CD4-positive, alpha-beta T cell (primary cell): ENCODE measurements at regions not wholly inside any gene's neighbourhood (a gene's known extent, or its start where the extent isn't known, plus 50 kb on each side); places are given as distances from the start of the nearest gene placed in this dataset.
A peak's percentile ranks its signal among the peaks of the same experiment; 100 is the strongest.

Source experiments
- ATAC-seq: fragments of 200-7000 bp; cut with Tn5 transposase; one replicate; pipeline ENCODE4 v1.10.0; 2022; ENCODE audit warnings: mild to moderate bottlenecking; ENCODE audit not compliant: poor library complexity
- CTCF ChIA-PET: fragments of 350-600 bp; sonication (Branson Sonifier 250); formaldehyde crosslinking; loops from one replicate; lab custom pipeline; 2021; ENCODE audit warnings: antibody characterized with exemption, inconsistent platforms; lab: Charles Lee
- POLR2A ChIA-PET: fragments of 350-600 bp; sonication (Branson Sonifier 250); formaldehyde crosslinking; loops from one replicate; lab custom pipeline; 2021; ENCODE audit warnings: antibody characterized with exemption, inconsistent platforms; lab: Charles Lee
- DNase-seq, 14 experiments: peaks; one replicate each; pipeline ENCODE4 v3.0.0-alpha.2; 2013 to 2020; ENCODE audit warnings: mixed read lengths in 2 of 14
- H3K27ac ChIP-seq, 2 donors: one replicate each; pipeline versions ENCODE4 v1.5.1 to v1.7.0; 2013; ENCODE audit warnings: low read length in 2 of 2, low read depth in 1 of 2, mild to moderate bottlenecking in 1 of 2
- H3K27me3 ChIP-seq, 2 experiments: 1 replicate in 1 of 2; 2 replicates in 1 of 2; pipeline versions ENCODE4 v1.6.1 to v1.7.0; 2013; ENCODE audit warnings: low read length in 2 of 2, control low read depth in 1 of 2, mild to moderate bottlenecking in 1 of 2, moderate library complexity in 1 of 2; ENCODE audit not compliant: insufficient read depth in 2 of 2, control insufficient read depth in 1 of 2
- H3K36me3 ChIP-seq: one replicate; pipeline ENCODE4 v1.6.1; 2013; ENCODE audit warnings: low read length, control low read depth; ENCODE audit not compliant: insufficient read depth
- H3K4me1 ChIP-seq: one replicate; pipeline ENCODE4 v1.6.1; 2013; ENCODE audit warnings: low read length, control low read depth; ENCODE audit not compliant: insufficient read depth
- H3K4me3 ChIP-seq: one replicate; pipeline ENCODE4 v1.5.1; 2013; ENCODE audit warnings: mild to moderate bottlenecking, low read length, moderate library complexity
- H3K9me3 ChIP-seq, 2 experiments: 1 replicate in 1 of 2; 2 replicates in 1 of 2; pipeline versions ENCODE4 v1.6.1 to v1.7.0; 2013; ENCODE audit warnings: low read length in 2 of 2, mild to moderate bottlenecking in 2 of 2, control low read depth in 1 of 2, moderate library complexity in 1 of 2; ENCODE audit not compliant: control insufficient read depth in 1 of 2, insufficient read depth in 1 of 2
- H3K27ac Mint-ChIP-seq: one replicate; pipeline ENCODE4 v1.8.0; 2020; ENCODE audit warnings: mixed read lengths
- H3K27me3 Mint-ChIP-seq: one replicate; pipeline ENCODE4 v1.8.0; 2021; ENCODE audit warnings: mixed read lengths
- H3K36me3 Mint-ChIP-seq: one replicate; pipeline ENCODE4 v1.8.0; 2021; ENCODE audit warnings: low read depth, mixed read lengths
- H3K4me1 Mint-ChIP-seq: one replicate; pipeline ENCODE4 v1.8.0; 2021; ENCODE audit warnings: low read depth, mixed read lengths
- H3K4me3 Mint-ChIP-seq: one replicate; pipeline ENCODE4 v1.8.0; 2020; ENCODE audit warnings: mild to moderate bottlenecking, mixed read lengths
- H3K9me3 Mint-ChIP-seq: one replicate; pipeline ENCODE4 v1.8.0; 2020; ENCODE audit warnings: mixed read lengths
- intact Hi-C, 2 experiments: fragments of 100-400 bp; cut with DNase I in 1 of 2; cut with micrococcal nuclease in 1 of 2; formaldehyde crosslinking; loops; one replicate each; pipeline versions ENCODE4 v1.15.1 to v1.9.0; 2023 to 2025; cut with DNase I, micrococcal nuclease
- TF ChIP-seq, protein P1 (sequence below): fragments of 200-600 bp; IDR thresholded peaks from one replicate; pipeline ENCODE4 v1.8.0; 2022; ENCODE audit warnings: antibody characterized with exemption, mild to moderate bottlenecking

GRCh38 chr7:18081617-18082016, 54.0 kb upstream of the PRPS1L1 start:
- H3K36me3 ChIP-seq: no peaks in the 10 kb centered on the region
- no peak overlapping the region for H3K4me3 Mint-ChIP-seq
- ATAC-seq (no peak), DNase-seq (no peak)
- POLR2A ChIA-PET: no interaction called here
- CTCF ChIA-PET: no interaction called here
- H3K4me1 ChIP-seq: no peaks in the 10 kb centered on the region
- no peak overlapping the region for H3K4me3 ChIP-seq
- peaks cover 4% of the 10 kb centered on the region for H3K4me1 Mint-ChIP-seq
- peaks cover 11 to 15% of the 10 kb centered on the region in 2 experiments for H3K9me3 ChIP-seq
- intact Hi-C loops: no loop called here
- H3K36me3 Mint-ChIP-seq: no peaks in the 10 kb centered on the region
- H3K27ac Mint-ChIP-seq: no peak overlapping the region
- no peak overlapping the region for H3K27ac ChIP-seq
- peaks cover 5% of the 10 kb centered on the region for H3K9me3 Mint-ChIP-seq
- peaks cover 23% of the 10 kb centered on the region for H3K27me3 Mint-ChIP-seq
- H3K27me3 ChIP-seq: peaks cover 11 to 26% of the 10 kb centered on the region in 2 experiments
- TF ChIP-seq, protein P1, sequence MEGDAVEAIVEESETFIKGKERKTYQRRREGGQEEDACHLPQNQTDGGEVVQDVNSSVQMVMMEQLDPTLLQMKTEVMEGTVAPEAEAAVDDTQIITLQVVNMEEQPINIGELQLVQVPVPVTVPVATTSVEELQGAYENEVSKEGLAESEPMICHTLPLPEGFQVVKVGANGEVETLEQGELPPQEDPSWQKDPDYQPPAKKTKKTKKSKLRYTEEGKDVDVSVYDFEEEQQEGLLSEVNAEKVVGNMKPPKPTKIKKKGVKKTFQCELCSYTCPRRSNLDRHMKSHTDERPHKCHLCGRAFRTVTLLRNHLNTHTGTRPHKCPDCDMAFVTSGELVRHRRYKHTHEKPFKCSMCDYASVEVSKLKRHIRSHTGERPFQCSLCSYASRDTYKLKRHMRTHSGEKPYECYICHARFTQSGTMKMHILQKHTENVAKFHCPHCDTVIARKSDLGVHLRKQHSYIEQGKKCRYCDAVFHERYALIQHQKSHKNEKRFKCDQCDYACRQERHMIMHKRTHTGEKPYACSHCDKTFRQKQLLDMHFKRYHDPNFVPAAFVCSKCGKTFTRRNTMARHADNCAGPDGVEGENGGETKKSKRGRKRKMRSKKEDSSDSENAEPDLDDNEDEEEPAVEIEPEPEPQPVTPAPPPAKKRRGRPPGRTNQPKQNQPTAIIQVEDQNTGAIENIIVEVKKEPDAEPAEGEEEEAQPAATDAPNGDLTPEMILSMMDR: no peak

DNA sequence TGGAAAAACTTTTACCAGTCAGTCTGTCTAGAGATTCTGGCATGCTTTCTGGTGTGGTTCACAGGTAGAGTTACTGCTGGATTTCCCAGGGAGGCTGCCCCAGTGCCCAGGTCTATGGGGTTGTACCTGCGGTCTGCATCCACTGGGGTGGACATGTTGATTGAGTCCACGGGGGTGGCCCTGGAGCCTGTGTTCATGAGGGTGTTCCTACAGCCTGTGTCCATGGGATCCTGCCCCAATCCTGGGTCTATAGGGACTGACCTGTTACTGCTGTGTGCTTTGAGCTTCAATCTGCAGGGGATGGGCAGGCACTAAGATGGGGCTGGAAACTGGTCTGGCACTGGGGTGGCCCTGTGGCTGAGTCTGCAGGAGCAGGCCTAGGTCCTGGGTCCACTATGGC, 54.5 kb upstream of the PRPS1L1 start:
- Histone ChIP-seq H3K27ac (no peak overlapping the region), H3K4me3 (no peak overlapping the region), H3K27me3 (peaks cover 14 to 28% of the 10 kb centered on the region in 2 experiments), H3K9me3 (peaks cover 11 to 15% of the 10 kb centered on the region in 2 experiments), H3K36me3 (no peaks in the 10 kb centered on the region), H3K4me1 (no peaks in the 10 kb centered on the region)
- DNase-seq (peak in 1 of 14 experiments; percentile 2), ATAC-seq (no peak)
- peaks cover 5% of the 10 kb centered on the region for H3K9me3 Mint-ChIP-seq
- ChIA-PET POLR2A (no interaction called here), CTCF (no interaction called here)
- peaks cover 4% of the 10 kb centered on the region for H3K4me1 Mint-ChIP-seq
- H3K4me3 Mint-ChIP-seq: no peak overlapping the region
- TF ChIP-seq, protein P1: no peak
- H3K36me3 Mint-ChIP-seq: no peaks in the 10 kb centered on the region
- intact Hi-C loops: no loop called here
- no peak overlapping the region for H3K27ac Mint-ChIP-seq
- peaks cover 27% of the 10 kb centered on the region for H3K27me3 Mint-ChIP-seq

DNA sequence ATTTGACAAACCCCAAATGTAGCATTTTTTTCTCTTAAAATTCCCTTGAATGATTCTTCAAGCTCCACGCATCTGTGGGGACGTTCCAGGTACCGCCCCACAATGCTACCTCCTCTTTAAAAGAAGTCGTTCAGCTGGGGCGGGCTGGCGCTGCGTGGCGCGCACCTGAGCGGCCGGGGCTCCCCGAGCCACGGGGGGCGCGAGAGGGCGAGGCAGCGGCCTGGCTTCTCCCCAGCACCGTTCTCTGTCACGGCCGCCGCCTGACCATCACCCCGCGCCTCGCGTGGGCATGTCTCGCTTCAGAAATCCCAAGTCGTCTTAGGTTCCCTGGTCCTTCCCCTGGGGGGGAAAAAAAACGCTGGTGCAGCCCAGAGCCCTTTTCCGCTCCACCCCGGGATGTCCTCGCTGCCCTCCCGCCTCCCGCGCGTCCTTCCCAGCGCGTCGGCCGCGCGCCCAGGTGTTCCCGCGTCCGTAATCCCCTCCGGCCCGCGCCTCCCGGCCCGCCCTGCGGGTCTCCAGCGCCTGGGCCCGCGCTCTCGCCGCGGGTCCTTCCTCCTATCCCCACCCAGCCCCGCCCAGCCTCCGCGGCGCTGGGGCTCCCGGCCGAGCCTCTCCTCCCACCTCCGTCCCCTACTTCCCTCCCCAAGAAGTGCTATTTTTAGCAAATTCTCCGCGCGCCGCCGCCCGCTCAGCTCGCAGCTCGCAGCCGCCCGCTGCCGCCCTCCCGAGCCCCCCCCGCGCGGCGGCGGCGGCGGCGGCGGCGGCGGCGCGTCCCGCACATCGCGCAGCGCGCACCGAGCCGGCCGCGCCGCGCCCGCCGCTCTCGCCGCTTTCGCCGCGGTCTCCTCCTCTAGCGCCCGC, 58.7 kb upstream of the PRPS1L1 start:
- peaks cover 20 to 49% of the 10 kb centered on the region in 2 experiments for H3K27me3 ChIP-seq
- intact Hi-C loops: no loop called here
- H3K9me3 Mint-ChIP-seq: peaks cover 5% of the 10 kb centered on the region
- H3K36me3 Mint-ChIP-seq: no peaks in the 10 kb centered on the region
- POLR2A ChIA-PET: no interaction called here
- no peak overlapping the region for H3K4me3 Mint-ChIP-seq
- no peak overlapping the region for H3K4me3 ChIP-seq
- H3K27ac Mint-ChIP-seq: no peak overlapping the region
- peak in 1 of 14 experiments; percentile 3 for DNase-seq
- H3K4me1 ChIP-seq: no peaks in the 10 kb centered on the region
- CTCF ChIA-PET: no interaction called here
- TF ChIP-seq, protein P1: no peak
- H3K9me3 ChIP-seq: peaks cover 3 to 8% of the 10 kb centered on the region in 2 experiments
- H3K27ac ChIP-seq: no peak overlapping the region
- no peaks in the 10 kb centered on the region for H3K36me3 ChIP-seq
- peaks cover 54% of the 10 kb centered on the region for H3K27me3 Mint-ChIP-seq
- ATAC-seq: no peak
- peaks cover 4% of the 10 kb centered on the region for H3K4me1 Mint-ChIP-seq
